ENCODE measurements at regions not wholly inside any gene's neighbourhood (a gene's known extent, or its start where the extent isn't known, plus 50 kb on each side); places are given as distances from the start of the nearest gene placed in this dataset.

DNA sequence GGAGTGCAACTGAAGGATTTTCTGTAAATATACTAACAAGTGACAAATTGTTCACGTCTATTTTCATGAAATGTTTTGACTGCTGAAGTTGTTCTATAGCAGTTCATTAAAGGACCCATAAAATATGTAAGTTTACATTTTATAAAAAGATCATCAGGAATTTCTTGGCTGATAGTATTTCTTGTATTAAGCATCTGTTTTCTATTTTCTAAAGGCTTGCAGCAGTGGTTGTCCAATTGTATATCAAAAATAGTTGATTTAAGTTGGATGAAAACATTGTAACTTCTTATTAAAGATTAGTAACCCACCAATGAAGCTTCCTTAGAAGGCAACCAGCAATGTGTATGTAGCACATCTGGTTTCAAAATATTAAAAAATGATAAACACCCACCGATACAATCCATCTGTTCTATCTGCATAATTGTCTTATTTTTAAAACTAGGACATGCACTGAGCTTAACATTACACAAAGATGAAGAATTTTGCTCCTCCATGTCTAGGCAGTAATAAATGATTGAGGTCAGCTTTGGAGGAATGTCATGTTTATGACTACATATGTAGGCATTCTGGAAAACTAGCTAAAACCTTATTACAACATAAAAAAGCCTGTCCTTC lies 301.3 kb upstream of the TCF21 start:
- no peak for TF ChIP-seq NRF1 (conservative IDR thresholded peaks at IDR 0.05; ENCODE audit: low read depth, low read length)
- TF ChIP-seq RCOR1 (conservative IDR thresholded peaks at IDR 0.05; ENCODE audit: low read depth, low read length): no peak
